ENCODE measurements at regions not wholly inside any gene's neighbourhood (a gene's known extent, or its start where the extent isn't known, plus 50 kb on each side); places are given as distances from the start of the nearest gene placed in this dataset.
"Not testable (repeated sequence)": the region's sequence is repeated elsewhere in the genome, so short reads cannot be mapped to it uniquely, and the experiment has no call there.

- no peak for ATAC-seq
- TF ChIP-seq PATZ1 (CRISPR knock-in tag; IDR thresholded peaks at IDR 0.05; ENCODE audit: borderline replicate concordance) (no peak), PPARA (CRISPR knock-in tag; IDR thresholded peaks at IDR 0.05; ENCODE audit: borderline replicate concordance) (no peak), ZNF70 (CRISPR knock-in tag; IDR thresholded peaks at IDR 0.05) (no peak), TCF4 (CRISPR knock-in tag; IDR thresholded peaks at IDR 0.05; ENCODE audit: borderline replicate concordance) (no peak), RARB (CRISPR knock-in tag; IDR thresholded peaks at IDR 0.05) (no peak), CREB5 (CRISPR knock-in tag; IDR thresholded peaks at IDR 0.05; ENCODE audit: low read depth) (no peak), ZNF8 (CRISPR knock-in tag; IDR thresholded peaks at IDR 0.05) (no peak), TOX (CRISPR knock-in tag; IDR thresholded peaks at IDR 0.05; ENCODE audit: borderline replicate concordance) (no peak), ESRRG (CRISPR knock-in tag; IDR thresholded peaks at IDR 0.05) (no peak), CSRNP3 (CRISPR knock-in tag; IDR thresholded peaks at IDR 0.05) (no peak), OSR1 (CRISPR knock-in tag; IDR thresholded peaks at IDR 0.05) (no peak), CSDC2 (CRISPR knock-in tag; IDR thresholded peaks at IDR 0.05) (no peak), TSHZ2 (CRISPR knock-in tag; IDR thresholded peaks at IDR 0.05) (no peak), ISL1 (CRISPR knock-in tag; IDR thresholded peaks at IDR 0.05) (no peak), ZFP3 (CRISPR knock-in tag; IDR thresholded peaks at IDR 0.05) (no peak)
These were observed 536.5 kb upstream of the CDH10 start for GRCh38 chr5:25181249-25181648.

GRCh38 chr5:25162616-25163015 lies 517.8 kb upstream of the CDH10 start:
- ATAC-seq, result not testable (repeated sequence)

GRCh38 chr5:25160891-25161290 lies 516.1 kb upstream of the CDH10 start:
- ATAC-seq, result no peak
- no peak for TF ChIP-seq ZNF8 (CRISPR knock-in tag; IDR thresholded peaks at IDR 0.05)
- TF ChIP-seq PATZ1 (CRISPR knock-in tag; IDR thresholded peaks at IDR 0.05; ENCODE audit: borderline replicate concordance), result no peak
- TF ChIP-seq CREB5 (CRISPR knock-in tag; IDR thresholded peaks at IDR 0.05; ENCODE audit: low read depth), result no peak
- no peak for TF ChIP-seq BACH2 (CRISPR knock-in tag; IDR thresholded peaks at IDR 0.05; ENCODE audit: borderline replicate concordance)
- no peak for TF ChIP-seq RARB (CRISPR knock-in tag; IDR thresholded peaks at IDR 0.05)
- no peak for TF ChIP-seq ZC3H10 (CRISPR knock-in tag; IDR thresholded peaks at IDR 0.05)
- TF ChIP-seq TSHZ2 (CRISPR knock-in tag; IDR thresholded peaks at IDR 0.05), result no peak
- TF ChIP-seq TCF4 (CRISPR knock-in tag; IDR thresholded peaks at IDR 0.05; ENCODE audit: borderline replicate concordance), result no peak
- no peak for TF ChIP-seq ISL1 (CRISPR knock-in tag; IDR thresholded peaks at IDR 0.05)
- no peak for TF ChIP-seq POU6F1 (CRISPR knock-in tag; IDR thresholded peaks at IDR 0.05; ENCODE audit: borderline replicate concordance, low read depth)
- no peak for TF ChIP-seq ZNF565 (CRISPR knock-in tag; conservative IDR thresholded peaks at IDR 0.05; ENCODE audit: low read depth)
- TF ChIP-seq SNAI2 (CRISPR knock-in tag; IDR thresholded peaks at IDR 0.05), result no peak
- TF ChIP-seq ZFP3 (CRISPR knock-in tag; IDR thresholded peaks at IDR 0.05), result no peak
- TF ChIP-seq CSRNP3 (CRISPR knock-in tag; IDR thresholded peaks at IDR 0.05), result no peak
- TF ChIP-seq TOX (CRISPR knock-in tag; IDR thresholded peaks at IDR 0.05; ENCODE audit: borderline replicate concordance), result no peak

Measured in SK-N-SH treated with all-trans-retinoic acid at 6 μM for 48 hours (cell line).